DOHH2 (cell line): ENCODE measurements at regions not wholly inside any gene's neighbourhood (a gene's known extent, or its start where the extent isn't known, plus 50 kb on each side); places are given as distances from the start of the nearest gene placed in this dataset.
"Not testable (repeated sequence)": the region's sequence is repeated elsewhere in the genome, so short reads cannot be mapped to it uniquely, and the experiment has no call there.

Source experiments
- CTCF ChIP-seq: fragments of 200-600 bp; sonication (generic); IDR thresholded peaks from one replicate; pipeline ENCODE4 v1.5.1; 2014; ENCODE audit warnings: antibody characterized with exemption, mild to moderate bottlenecking, low read depth, low read length; ENCODE audit not compliant: poor library complexity, severe bottlenecking
- EZH2phosphoT487 ChIP-seq: fragments of 200-600 bp; sonication (generic); IDR thresholded peaks from 2 replicates; pipeline ENCODE4 v1.6.1; 2017; ENCODE audit warnings: borderline replicate concordance, mild to moderate bottlenecking, antibody characterized with exemption, low read length, moderate library complexity, mixed read lengths

- not testable (repeated sequence) for TF ChIP-seq CTCF, EZH2phosphoT487
Measured at GRCh38 chr21:8987896-8988295, 1533.5 kb upstream of the TPTE start.
